Thyroid gland (tissue), 4 donors: ENCODE measurements at regions not wholly inside any gene's neighbourhood (a gene's known extent, or its start where the extent isn't known, plus 50 kb on each side); places are given as distances from the start of the nearest gene placed in this dataset.
"Not testable (repeated sequence)": the region's sequence is repeated elsewhere in the genome, so short reads cannot be mapped to it uniquely, and the experiment has no call there.

Experiments
- POLR2A ChIP-seq, 2 donors: fragments of 450-650 bp; IDR thresholded peaks; one replicate each; pipeline ENCODE4 v1.6.1; 2017; ENCODE audit warnings: antibody characterized with exemption in 2 of 2, mild to moderate bottlenecking in 2 of 2, moderate library complexity in 1 of 2
- TF ChIP-seq, protein P1 (sequence below), 6 experiments: fragments of 200-600 bp in 3 of 6; fragments of 450-650 bp in 3 of 6; sonication (generic) in 3 of 6; IDR thresholded peaks; one replicate each; pipeline ENCODE4 v1.5.1; 2016 to 2019; ENCODE audit warnings: antibody characterized with exemption in 6 of 6, mild to moderate bottlenecking in 2 of 6, inconsistent platforms in 1 of 6, moderate library complexity in 1 of 6

DNA sequence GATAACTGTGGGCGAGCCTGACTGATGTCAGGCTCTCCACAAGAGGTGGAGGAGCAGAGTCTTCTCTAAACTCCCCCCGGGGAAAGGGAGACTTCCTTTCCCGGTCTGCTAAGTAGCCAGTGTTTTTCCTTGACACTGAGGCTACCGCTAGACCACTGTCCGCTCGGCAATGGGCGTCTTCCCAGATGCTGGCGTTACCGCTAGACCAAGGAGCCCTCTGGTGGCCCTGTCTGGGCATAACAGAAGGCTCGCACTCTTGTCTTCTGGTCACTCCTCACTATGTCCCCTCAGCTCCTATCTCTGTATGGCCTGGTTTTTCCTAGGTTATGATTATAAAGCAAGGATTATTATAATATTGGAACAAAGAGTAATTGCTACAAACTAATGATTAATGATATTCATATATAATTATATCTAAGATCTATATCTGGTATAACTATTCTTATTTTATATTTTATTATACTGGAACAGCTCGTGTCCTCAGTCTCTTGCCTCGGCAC is 278.7 kb downstream of the CAAP1 start:
- TF ChIP-seq, protein P1, sequence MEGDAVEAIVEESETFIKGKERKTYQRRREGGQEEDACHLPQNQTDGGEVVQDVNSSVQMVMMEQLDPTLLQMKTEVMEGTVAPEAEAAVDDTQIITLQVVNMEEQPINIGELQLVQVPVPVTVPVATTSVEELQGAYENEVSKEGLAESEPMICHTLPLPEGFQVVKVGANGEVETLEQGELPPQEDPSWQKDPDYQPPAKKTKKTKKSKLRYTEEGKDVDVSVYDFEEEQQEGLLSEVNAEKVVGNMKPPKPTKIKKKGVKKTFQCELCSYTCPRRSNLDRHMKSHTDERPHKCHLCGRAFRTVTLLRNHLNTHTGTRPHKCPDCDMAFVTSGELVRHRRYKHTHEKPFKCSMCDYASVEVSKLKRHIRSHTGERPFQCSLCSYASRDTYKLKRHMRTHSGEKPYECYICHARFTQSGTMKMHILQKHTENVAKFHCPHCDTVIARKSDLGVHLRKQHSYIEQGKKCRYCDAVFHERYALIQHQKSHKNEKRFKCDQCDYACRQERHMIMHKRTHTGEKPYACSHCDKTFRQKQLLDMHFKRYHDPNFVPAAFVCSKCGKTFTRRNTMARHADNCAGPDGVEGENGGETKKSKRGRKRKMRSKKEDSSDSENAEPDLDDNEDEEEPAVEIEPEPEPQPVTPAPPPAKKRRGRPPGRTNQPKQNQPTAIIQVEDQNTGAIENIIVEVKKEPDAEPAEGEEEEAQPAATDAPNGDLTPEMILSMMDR (IDR thresholded peaks at IDR 0.05): not testable (repeated sequence)
- TF ChIP-seq POLR2A (IDR thresholded peaks at IDR 0.05): not testable (repeated sequence)
